Sigmoid colon (tissue), 3 donors: ENCODE measurements at regions not wholly inside any gene's neighbourhood (a gene's known extent, or its start where the extent isn't known, plus 50 kb on each side); places are given as distances from the start of the nearest gene placed in this dataset.

ENCODE experiments used
- POLR2A ChIP-seq, 2 donors: fragments of 450-650 bp; IDR thresholded peaks; one replicate each; pipeline ENCODE4 v1.6.1; 2016; ENCODE audit warnings: antibody characterized with exemption in 2 of 2, mild to moderate bottlenecking in 2 of 2, moderate library complexity in 2 of 2
- TF ChIP-seq, protein P1 (sequence below), 4 experiments: fragments of 450-650 bp in 3 of 4; fragments of 200-600 bp in 1 of 4; IDR thresholded peaks; one replicate each; pipeline ENCODE4 v1.5.1; 2016 to 2019; ENCODE audit warnings: antibody characterized with exemption in 4 of 4, mild to moderate bottlenecking in 3 of 4, moderate library complexity in 2 of 4

- no peak for TF ChIP-seq POLR2A (IDR thresholded peaks at IDR 0.05)
- TF ChIP-seq, protein P1, sequence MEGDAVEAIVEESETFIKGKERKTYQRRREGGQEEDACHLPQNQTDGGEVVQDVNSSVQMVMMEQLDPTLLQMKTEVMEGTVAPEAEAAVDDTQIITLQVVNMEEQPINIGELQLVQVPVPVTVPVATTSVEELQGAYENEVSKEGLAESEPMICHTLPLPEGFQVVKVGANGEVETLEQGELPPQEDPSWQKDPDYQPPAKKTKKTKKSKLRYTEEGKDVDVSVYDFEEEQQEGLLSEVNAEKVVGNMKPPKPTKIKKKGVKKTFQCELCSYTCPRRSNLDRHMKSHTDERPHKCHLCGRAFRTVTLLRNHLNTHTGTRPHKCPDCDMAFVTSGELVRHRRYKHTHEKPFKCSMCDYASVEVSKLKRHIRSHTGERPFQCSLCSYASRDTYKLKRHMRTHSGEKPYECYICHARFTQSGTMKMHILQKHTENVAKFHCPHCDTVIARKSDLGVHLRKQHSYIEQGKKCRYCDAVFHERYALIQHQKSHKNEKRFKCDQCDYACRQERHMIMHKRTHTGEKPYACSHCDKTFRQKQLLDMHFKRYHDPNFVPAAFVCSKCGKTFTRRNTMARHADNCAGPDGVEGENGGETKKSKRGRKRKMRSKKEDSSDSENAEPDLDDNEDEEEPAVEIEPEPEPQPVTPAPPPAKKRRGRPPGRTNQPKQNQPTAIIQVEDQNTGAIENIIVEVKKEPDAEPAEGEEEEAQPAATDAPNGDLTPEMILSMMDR (IDR thresholded peaks at IDR 0.05): no peak
Measured at GRCh38 chr10:78712147-78712546, 356.6 kb upstream of the ZMIZ1 start.
